GM21723 (cell line): ENCODE measurements at regions not wholly inside any gene's neighbourhood (a gene's known extent, or its start where the extent isn't known, plus 50 kb on each side); places are given as distances from the start of the nearest gene placed in this dataset.
"Not testable (repeated sequence)": the region's sequence is repeated elsewhere in the genome, so short reads cannot be mapped to it uniquely, and the experiment has no call there.

ENCODE experiments used
- ATAC-seq: cut with Tn5 transposase; IDR thresholded peaks from one replicate; pipeline ENCODE4 v1.9.1; 2021; ENCODE audit warnings: mild to moderate bottlenecking, moderate library complexity; ENCODE audit not compliant: unreplicated experiment

- no peak for ATAC-seq
These were observed 276.9 kb upstream of the SGCG start for GRCh38 chr13:22903925-22904324.

- no peak for ATAC-seq
These were observed 265.2 kb upstream of the SGCG start for GRCh38 chr13:22915442-22916082.

GRCh38 chr13:22916276-22916675 lies 264.5 kb upstream of the SGCG start:
- not testable (repeated sequence) for ATAC-seq

- ATAC-seq: no peak
These were observed 254.7 kb upstream of the SGCG start for GRCh38 chr13:22925881-22926747.

- ATAC-seq: no peak
These were observed 253.9 kb upstream of the SGCG start for GRCh38 chr13:22926748-22927400.

GRCh38 chr13:22927845-22928244 lies 252.9 kb upstream of the SGCG start:
- not testable (repeated sequence) for ATAC-seq

- no peak for ATAC-seq
These were observed 251.2 kb upstream of the SGCG start for GRCh38 chr13:22929381-22930126.

- no peak for ATAC-seq
These were observed 249.2 kb upstream of the SGCG start for GRCh38 chr13:22931576-22931975.

- not testable (repeated sequence) for ATAC-seq
These were observed 248.0 kb upstream of the SGCG start for GRCh38 chr13:22932632-22933412.

- no peak for ATAC-seq
These were observed 247.1 kb upstream of the SGCG start for GRCh38 chr13:22933571-22934181.

- ATAC-seq: no peak
These were observed 245.8 kb upstream of the SGCG start for GRCh38 chr13:22934744-22935523.

- ATAC-seq: no peak
These were observed 244.6 kb upstream of the SGCG start for GRCh38 chr13:22936228-22936627.

GRCh38 chr13:22937241-22937640 lies 243.5 kb upstream of the SGCG start:
- ATAC-seq: no peak

GRCh38 chr13:22937953-22938352 lies 242.8 kb upstream of the SGCG start:
- no peak for ATAC-seq

GRCh38 chr13:22938576-22938975 lies 242.2 kb upstream of the SGCG start:
- ATAC-seq: no peak

GRCh38 chr13:22939157-22939556 lies 241.6 kb upstream of the SGCG start:
- ATAC-seq: no peak

- ATAC-seq: no peak
These were observed 240.6 kb upstream of the SGCG start for GRCh38 chr13:22940090-22940710.

- no peak for ATAC-seq
These were observed 240.0 kb upstream of the SGCG start for GRCh38 chr13:22940736-22941135.

GRCh38 chr13:22941495-22941894 lies 239.3 kb upstream of the SGCG start:
- ATAC-seq: not testable (repeated sequence)
